Left ventricle myocardium inferior (tissue), 1 donor: ENCODE measurements at regions not wholly inside any gene's neighbourhood (a gene's known extent, or its start where the extent isn't known, plus 50 kb on each side); places are given as distances from the start of the nearest gene placed in this dataset.

ENCODE experiments used
- DNase-seq: peaks from one replicate; pipeline ENCODE4 v3.0.0-alpha.2; 2020
- H3K27ac ChIP-seq: fragments of 200-600 bp; replicated peaks from 2 replicates; pipeline ENCODE4 v1.8.0; 2021
- H3K27me3 ChIP-seq: fragments of 200-600 bp; 2 replicates; pipeline ENCODE4 v1.8.0; 2021; ENCODE audit warnings: low read depth
- H3K36me3 ChIP-seq: fragments of 200-600 bp; 2 replicates; pipeline ENCODE4 v1.8.0; 2021
- H3K4me1 ChIP-seq: fragments of 200-600 bp; 2 replicates; pipeline ENCODE4 v1.8.0; 2021
- H3K4me3 ChIP-seq: fragments of 200-600 bp; 2 replicates; pipeline ENCODE4 v1.8.0; 2021; ENCODE audit warnings: mild to moderate bottlenecking, moderate library complexity
- H3K9me3 ChIP-seq: fragments of 200-600 bp; replicated peaks from 2 replicates; pipeline ENCODE4 v1.8.0; 2021
- CTCF ChIP-seq: fragments of 200-600 bp; IDR thresholded peaks from 2 replicates; pipeline ENCODE4 v1.8.0; 2021; ENCODE audit warnings: antibody characterized with exemption, mild to moderate bottlenecking, borderline replicate concordance
- intact Hi-C: fragments of 100-400 bp; cut with micrococcal nuclease; formaldehyde crosslinking; loops from one replicate; pipeline ENCODE4 v1.11.0; 2022
- donor health status: DM: no; HTN: yes; CAD: no; lungs with severe emphysema.

- Histone ChIP-seq H3K36me3 (no peaks in the 10 kb centered on the region), H3K4me3 (no peak overlapping the region), H3K27me3 (no peaks in the 10 kb centered on the region), H3K27ac (no peak overlapping the region), H3K9me3 (no peaks in the 10 kb centered on the region), H3K4me1 (no peaks in the 10 kb centered on the region)
- no peak for DNase-seq
- intact Hi-C loops: no loop called here
- TF ChIP-seq CTCF: no peak
These were observed 444.0 kb downstream of the FIGN start for GRCh38 chr2:163291790-163292189.

- intact Hi-C loops: no loop called here
- peaks cover 18% of the 10 kb centered on the region for H3K9me3 ChIP-seq
- no peaks in the 10 kb centered on the region for H3K4me1 ChIP-seq
- H3K36me3 ChIP-seq: no peaks in the 10 kb centered on the region
- no peaks in the 10 kb centered on the region for H3K27me3 ChIP-seq
- no peak for TF ChIP-seq CTCF
- no peak overlapping the region for H3K4me3 ChIP-seq
- H3K27ac ChIP-seq: no peak overlapping the region
- DNase-seq: no peak
These were observed 443.1 kb upstream of the KCNH7 start for GRCh38 chr2:163281717-163282116.

GRCh38 chr2:163269374-163270021, 430.9 kb upstream of the KCNH7 start:
- Histone ChIP-seq H3K36me3 (no peaks in the 10 kb centered on the region), H3K27ac (no peak overlapping the region), H3K4me3 (no peak overlapping the region), H3K9me3 (peaks cover 38% of the 10 kb centered on the region), H3K27me3 (no peaks in the 10 kb centered on the region), H3K4me1 (no peaks in the 10 kb centered on the region)
- DNase-seq: no peak
- intact Hi-C loops: no loop called here
- TF ChIP-seq CTCF: no peak

- Histone ChIP-seq H3K27me3 (no peaks in the 10 kb centered on the region), H3K36me3 (no peaks in the 10 kb centered on the region), H3K27ac (no peak overlapping the region), H3K9me3 (peaks cover 10% of the 10 kb centered on the region), H3K4me3 (no peak overlapping the region), H3K4me1 (no peaks in the 10 kb centered on the region)
- intact Hi-C loops: no loop called here
- DNase-seq: no peak
- TF ChIP-seq CTCF: no peak
These were observed 428.2 kb upstream of the KCNH7 start for GRCh38 chr2:163266772-163267171.

GRCh38 chr2:163265562-163265961, 427.0 kb upstream of the KCNH7 start:
- no peaks in the 10 kb centered on the region for H3K27me3 ChIP-seq
- no peak for TF ChIP-seq CTCF

More at GRCh38 chr2:163265562-163265961, 427.0 kb upstream of the KCNH7 start:
- no peaks in the 10 kb centered on the region for H3K36me3 ChIP-seq
- DNase-seq: no peak
- no peaks in the 10 kb centered on the region for H3K9me3 ChIP-seq
- no peak overlapping the region for H3K27ac ChIP-seq
- intact Hi-C loops: no loop called here
- no peaks in the 10 kb centered on the region for H3K4me1 ChIP-seq
- H3K4me3 ChIP-seq: no peak overlapping the region
